ES-I3 (cell line): ENCODE measurements at regions not wholly inside any gene's neighbourhood (a gene's known extent, or its start where the extent isn't known, plus 50 kb on each side); places are given as distances from the start of the nearest gene placed in this dataset.

Source experiments
- H3K36me3 ChIP-seq: 2 replicates; pipeline ENCODE4 v1.6.1; 2013; ENCODE audit warnings: mild to moderate bottlenecking, low read length, control low read depth, moderate library complexity; ENCODE audit not compliant: insufficient read depth
- H3K4me1 ChIP-seq: 2 replicates; pipeline ENCODE4 v1.6.1; 2013; ENCODE audit warnings: mild to moderate bottlenecking, control low read depth, low read length; ENCODE audit not compliant: insufficient read depth
- H3K9ac ChIP-seq: 2 replicates; pipeline ENCODE4 v1.6.1; 2013; ENCODE audit warnings: low read depth, mild to moderate bottlenecking, low read length, moderate library complexity
- H3K9me3 ChIP-seq: 2 replicates; pipeline ENCODE4 v1.6.1; 2013; ENCODE audit warnings: mild to moderate bottlenecking, low read length, moderate library complexity; ENCODE audit not compliant: control insufficient read depth, insufficient read depth

DNA sequence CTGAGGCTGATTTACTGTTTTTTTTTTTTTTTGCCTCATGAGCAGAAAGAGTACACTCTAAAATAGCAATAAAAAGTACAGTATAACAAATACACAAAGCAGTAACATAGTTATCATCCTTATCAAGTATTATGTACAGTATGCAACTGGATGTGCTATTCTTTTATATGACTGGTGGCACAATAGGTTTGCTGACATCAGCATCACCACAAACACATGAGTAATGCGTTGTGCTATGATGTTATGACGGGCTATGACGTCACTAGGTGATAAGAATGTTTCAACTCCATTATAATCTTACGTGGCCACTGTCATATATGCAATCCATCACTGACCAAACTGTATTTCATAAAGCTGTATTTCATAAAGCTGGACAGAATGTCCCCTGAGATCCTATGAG lies 189.2 kb upstream of the GLI3 start:
- no peaks in the 10 kb centered on the region for H3K9me3 ChIP-seq
- no peaks in the 10 kb centered on the region for H3K36me3 ChIP-seq
- H3K4me1 ChIP-seq = no peaks in the 10 kb centered on the region
- H3K9ac ChIP-seq = no peak overlapping the region

DNA sequence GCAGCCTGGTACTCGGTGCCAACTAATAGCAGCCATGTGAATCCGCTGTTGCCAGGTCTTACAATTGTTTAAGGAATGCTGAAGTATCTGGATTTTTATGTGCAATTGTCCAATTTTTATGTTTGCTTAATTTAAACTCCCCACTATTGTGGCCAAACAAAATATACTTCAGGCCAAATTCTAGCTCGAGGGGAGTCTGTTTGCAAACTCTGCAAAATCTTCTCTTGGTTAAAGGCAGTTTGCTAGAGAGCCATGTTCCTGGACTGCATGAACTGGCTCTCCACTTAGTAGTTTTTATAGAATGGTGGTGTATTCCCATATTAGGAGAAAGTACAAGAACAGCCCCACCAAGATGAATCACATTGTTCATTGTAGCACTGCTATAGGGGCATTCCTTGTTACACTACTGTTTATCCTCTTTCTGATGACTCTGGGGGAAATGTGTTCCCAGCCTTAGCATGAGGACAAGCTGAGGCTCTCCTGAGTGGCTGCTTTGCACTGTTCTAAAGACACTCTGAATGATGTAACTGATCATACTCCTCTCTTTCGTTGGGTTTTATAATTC lies 178.0 kb upstream of the GLI3 start:
- Histone ChIP-seq H3K4me1 (no peaks in the 10 kb centered on the region), H3K9ac (no peak overlapping the region), H3K9me3 (no peaks in the 10 kb centered on the region), H3K36me3 (no peaks in the 10 kb centered on the region)

DNA sequence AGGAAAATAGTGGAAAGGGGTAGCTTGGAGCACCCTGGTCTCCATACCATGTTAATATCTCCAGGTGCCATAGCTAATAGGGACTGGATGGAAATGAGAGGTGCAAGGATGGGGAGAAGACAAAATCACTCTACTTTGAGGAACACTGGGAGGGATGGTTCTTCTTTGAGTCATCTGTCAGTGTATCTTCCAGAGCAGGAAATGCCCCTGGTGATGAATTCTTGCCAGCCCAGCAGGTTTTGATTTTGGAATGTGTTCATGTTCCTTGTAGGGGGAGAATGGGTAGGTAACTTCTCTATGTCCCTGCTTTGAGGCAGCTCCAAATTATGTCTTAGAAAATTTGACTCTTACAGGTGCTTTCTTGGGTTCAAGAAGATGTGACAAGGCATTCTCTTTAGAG lies 177.0 kb upstream of the GLI3 start:
- H3K9ac ChIP-seq = no peak overlapping the region
- no peaks in the 10 kb centered on the region for H3K9me3 ChIP-seq
- H3K4me1 ChIP-seq = no peaks in the 10 kb centered on the region
- no peaks in the 10 kb centered on the region for H3K36me3 ChIP-seq

DNA sequence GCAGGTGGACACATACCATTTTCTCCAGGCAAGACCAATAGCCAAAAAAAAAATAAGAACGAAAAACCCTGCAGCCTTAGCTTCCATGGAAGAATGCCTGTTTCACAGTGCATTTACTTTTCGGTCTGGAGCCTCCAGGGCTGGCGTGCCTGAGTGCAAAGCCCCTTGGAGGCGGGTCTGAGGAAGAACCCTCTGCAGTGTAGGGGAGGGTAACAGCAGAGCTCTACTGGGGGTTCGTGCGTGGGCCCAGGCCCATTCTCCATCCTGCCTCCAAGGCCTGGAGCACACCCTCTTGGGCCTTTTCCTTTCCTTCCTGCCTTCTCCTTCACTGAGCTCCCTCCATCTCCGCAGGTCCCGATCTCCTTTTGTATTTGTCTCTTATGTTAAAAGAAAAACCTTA lies 172.3 kb upstream of the GLI3 start:
- Histone ChIP-seq H3K9me3 (no peaks in the 10 kb centered on the region), H3K9ac (no peak overlapping the region), H3K4me1 (no peaks in the 10 kb centered on the region), H3K36me3 (no peaks in the 10 kb centered on the region)

DNA sequence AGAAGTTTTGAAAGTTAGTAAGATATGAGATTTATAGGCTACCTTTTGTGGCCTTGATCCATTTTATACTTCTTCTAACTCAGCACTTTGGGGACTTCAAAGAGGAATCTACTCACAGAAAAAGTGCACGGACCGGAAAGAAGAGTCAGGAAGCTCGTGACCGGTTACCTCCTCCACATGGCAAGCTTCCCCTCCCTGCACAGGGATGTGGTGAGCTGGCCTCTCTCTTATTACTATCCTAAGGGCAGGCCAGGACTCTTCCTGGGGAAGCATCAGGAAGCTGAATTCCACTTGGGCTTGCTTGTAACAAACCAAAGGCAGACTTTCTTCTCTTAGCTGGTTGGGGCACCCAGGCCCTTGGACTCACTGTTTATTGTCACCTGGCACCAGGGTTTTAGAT lies 170.8 kb upstream of the GLI3 start:
- Histone ChIP-seq H3K36me3 (no peaks in the 10 kb centered on the region), H3K9me3 (no peaks in the 10 kb centered on the region), H3K9ac (no peak overlapping the region), H3K4me1 (no peaks in the 10 kb centered on the region)

DNA sequence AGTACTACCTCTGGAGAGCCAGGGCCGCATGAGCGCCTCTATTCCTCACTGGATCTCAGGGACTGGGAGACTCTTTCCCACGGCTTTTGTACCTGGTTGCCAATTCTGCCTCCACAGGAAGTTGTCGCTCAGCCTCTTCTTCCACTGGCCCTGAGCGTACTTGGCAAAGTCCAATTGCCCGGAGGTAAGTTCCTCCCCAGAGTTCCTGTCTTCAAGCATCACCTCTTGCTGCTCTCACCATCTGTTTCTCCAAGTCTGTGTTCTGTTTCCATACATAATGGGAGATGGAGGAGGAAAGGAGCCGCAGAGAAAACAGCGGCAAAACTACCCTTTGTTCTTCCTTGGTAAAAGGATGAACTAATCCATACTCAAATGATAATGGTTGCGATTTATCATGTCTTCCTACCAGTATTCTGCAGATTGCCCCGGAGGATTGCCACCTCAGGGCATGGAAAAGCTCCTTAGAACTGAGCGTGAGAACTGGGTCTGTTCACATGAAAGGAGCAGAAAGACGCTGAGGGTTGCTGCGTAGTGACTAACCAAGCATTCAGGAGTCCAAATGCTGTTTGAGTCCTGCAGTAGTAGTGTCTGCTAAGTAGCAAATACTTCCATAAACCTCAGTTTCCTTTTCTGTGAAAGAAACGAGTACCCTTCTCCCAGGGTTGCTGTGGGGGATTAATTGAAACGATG lies 170.2 kb upstream of the GLI3 start:
- Histone ChIP-seq H3K9ac (no peak overlapping the region), H3K4me1 (no peaks in the 10 kb centered on the region), H3K9me3 (no peaks in the 10 kb centered on the region), H3K36me3 (no peaks in the 10 kb centered on the region)

DNA sequence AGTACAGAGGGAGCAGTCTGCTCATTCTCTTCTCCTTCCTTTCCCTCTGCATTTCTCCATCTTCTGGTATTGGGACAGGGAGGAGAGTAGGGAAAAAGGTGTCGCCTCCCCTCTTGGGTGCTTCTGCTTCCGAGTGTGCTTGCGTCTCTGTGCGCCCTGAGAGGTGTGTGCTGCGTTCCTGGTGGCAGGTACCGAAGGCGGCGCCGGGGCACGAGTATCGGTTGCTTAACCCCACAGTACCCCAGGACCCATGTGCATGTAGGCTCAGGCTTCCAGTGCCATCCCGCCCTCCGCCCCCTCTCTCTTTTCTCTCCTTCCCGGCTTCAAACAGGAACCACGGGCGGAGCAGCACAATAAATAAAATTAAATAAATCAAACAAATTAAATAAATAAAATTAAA lies 169.3 kb upstream of the GLI3 start:
- H3K36me3 ChIP-seq = no peaks in the 10 kb centered on the region
- no peaks in the 10 kb centered on the region for H3K9me3 ChIP-seq

DNA sequence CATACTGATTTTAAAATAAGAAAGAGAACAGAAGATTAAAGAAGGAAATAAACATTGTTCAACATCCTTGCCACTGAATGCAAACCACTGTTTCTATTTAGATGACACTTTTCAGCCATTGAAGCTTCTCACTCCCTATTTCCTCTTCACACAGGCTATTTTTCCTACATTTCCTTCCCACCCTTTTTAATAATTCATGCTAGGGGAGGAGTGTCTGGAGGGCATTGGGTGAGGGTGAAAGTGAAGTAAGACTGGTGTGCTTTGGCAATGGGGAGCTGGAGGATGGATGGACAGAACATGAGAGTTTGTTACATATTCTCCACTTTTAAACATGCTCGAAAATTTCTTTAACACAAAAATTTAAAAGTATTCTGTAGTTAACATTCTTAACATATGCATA lies 168.8 kb upstream of the GLI3 start:
- Histone ChIP-seq H3K9ac (no peak overlapping the region), H3K4me1 (no peaks in the 10 kb centered on the region), H3K9me3 (no peaks in the 10 kb centered on the region), H3K36me3 (no peaks in the 10 kb centered on the region)

More for the DNA sequence above, 169.3 kb upstream of the GLI3 start:
- H3K4me1 ChIP-seq = no peaks in the 10 kb centered on the region
- no peak overlapping the region for H3K9ac ChIP-seq

DNA sequence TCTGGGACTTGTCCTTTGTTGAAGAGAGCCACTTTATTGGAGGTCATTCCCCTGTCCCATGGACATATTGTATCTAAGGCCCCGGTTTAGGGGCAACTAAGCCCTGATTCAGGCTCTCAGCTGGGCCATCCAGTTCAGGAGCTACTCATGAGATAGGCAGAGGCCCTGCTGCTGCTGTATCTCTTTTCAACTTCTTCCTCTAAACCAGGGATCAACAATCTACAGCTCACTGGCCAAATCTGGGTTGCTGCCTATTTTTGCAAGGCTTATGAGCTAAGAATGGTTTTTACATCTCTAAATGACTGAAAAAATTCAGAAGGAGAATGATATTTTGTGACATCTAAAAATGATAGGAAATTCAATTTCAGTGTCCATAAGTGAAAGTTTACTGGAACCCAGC lies 166.8 kb upstream of the GLI3 start:
- Histone ChIP-seq H3K9me3 (no peaks in the 10 kb centered on the region), H3K4me1 (no peaks in the 10 kb centered on the region), H3K36me3 (no peaks in the 10 kb centered on the region), H3K9ac (no peak overlapping the region)

DNA sequence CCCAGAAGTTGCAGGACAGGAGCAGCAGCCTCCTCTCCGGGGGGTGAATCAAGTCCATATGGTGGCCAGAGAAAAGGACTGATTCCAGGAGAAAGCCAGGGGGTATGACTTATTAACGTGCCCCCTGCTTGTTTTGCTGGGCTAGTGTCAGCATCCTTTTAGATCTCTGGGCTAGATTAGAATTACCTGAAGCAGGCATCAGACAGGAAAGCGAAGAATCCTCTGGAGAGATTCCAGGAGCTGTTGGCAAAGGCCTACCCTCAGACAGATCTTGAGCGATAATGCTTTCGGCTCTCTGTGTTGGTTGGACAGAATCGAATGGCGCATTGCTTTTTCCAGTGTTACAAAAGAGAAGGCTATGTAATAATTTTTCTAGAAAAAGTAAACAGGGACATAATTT lies 164.0 kb upstream of the GLI3 start:
- no peak overlapping the region for H3K9ac ChIP-seq
- H3K4me1 ChIP-seq = no peaks in the 10 kb centered on the region
- no peaks in the 10 kb centered on the region for H3K9me3 ChIP-seq
- no peaks in the 10 kb centered on the region for H3K36me3 ChIP-seq

DNA sequence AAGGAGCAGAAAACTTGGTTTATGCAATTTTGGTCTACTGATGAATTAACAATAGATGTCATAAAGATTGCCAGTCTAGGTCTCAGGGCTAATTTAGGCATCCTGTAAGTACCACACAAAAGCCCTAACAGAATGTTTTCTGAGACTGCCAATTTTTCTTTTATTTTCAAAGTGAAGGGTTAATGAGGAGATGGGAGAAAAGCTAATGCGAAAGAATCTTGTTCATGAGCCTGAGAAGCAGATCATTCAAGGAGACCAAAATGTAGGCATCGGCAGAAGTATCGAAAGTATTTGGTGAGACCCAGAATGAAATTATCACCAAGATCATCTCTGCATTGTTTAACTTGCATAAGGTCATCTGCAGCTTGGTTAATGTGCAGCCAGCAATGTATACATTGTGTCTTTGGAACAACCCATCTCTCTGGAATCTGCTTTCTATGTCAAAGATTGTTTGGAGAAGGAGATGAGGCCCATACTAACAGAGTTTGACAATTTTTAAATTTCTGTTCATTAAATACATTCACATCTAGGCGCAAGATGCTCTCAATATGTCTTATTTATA lies 163.3 kb upstream of the GLI3 start:
- H3K36me3 ChIP-seq = no peaks in the 10 kb centered on the region
- H3K4me1 ChIP-seq = no peaks in the 10 kb centered on the region
- H3K9ac ChIP-seq = no peak overlapping the region
- H3K9me3 ChIP-seq = no peaks in the 10 kb centered on the region

DNA sequence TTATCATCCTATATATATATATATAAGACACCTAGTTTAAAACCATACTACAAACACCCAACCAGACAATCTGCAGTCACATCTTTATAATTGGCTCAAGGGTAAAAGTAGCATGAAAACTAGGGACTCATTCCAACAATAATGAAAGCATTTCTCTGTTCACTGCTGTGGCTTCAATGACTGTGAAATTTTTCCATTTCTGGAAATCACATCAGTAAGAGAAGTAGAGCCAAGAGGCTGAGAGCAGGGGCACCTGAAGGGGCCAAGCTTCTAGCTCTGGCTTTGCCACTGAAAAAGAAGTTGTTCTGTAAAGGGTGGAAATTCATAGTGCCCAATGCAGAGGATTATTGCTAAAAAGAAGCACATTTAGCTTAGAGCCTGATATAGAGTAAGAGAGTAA lies 158.6 kb upstream of the GLI3 start:
- no peaks in the 10 kb centered on the region for H3K9me3 ChIP-seq
- H3K4me1 ChIP-seq = no peaks in the 10 kb centered on the region
- no peaks in the 10 kb centered on the region for H3K36me3 ChIP-seq
- no peak overlapping the region for H3K9ac ChIP-seq

DNA sequence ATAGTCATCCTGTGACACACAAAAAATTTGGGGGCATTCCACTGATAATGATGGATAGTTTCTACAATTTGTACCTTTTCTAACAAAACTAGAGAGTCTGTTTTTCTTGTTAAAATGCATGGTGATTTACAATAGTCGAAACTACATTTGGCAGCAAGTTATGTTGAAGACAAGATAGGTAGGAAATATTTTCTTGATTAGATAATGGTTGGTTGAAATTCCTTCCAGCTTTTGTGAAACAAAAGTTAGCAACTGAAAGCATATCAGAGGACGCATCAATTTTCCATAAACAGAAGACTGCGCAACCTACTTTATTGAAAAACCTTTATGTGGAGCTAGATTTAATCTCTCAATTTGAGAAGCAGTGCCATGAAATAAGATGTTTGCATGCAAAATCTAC lies 155.8 kb upstream of the GLI3 start:
- Histone ChIP-seq H3K9ac (no peak overlapping the region), H3K36me3 (no peaks in the 10 kb centered on the region), H3K4me1 (no peaks in the 10 kb centered on the region), H3K9me3 (no peaks in the 10 kb centered on the region)

DNA sequence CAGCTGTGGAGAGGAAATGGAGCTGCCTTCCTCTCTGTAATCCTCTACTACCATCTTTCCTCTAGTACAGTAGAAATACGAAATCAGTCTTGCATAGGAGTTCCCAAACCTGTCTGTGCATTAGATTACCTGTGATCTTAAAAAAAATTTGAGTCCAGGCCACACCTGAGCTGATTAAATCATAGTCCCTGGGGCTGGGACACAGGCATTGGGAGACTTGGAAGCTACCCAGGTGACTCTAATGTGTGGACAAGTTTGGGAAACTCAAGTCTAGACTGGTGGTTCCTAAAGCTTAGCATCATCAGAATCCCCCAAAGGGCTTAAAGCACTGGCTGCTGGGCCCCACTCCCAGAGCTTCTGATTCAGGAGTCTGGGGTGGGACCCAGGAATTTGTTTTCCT lies 152.7 kb upstream of the GLI3 start:
- Histone ChIP-seq H3K36me3 (no peaks in the 10 kb centered on the region), H3K9me3 (no peaks in the 10 kb centered on the region), H3K4me1 (no peaks in the 10 kb centered on the region), H3K9ac (no peak overlapping the region)

DNA sequence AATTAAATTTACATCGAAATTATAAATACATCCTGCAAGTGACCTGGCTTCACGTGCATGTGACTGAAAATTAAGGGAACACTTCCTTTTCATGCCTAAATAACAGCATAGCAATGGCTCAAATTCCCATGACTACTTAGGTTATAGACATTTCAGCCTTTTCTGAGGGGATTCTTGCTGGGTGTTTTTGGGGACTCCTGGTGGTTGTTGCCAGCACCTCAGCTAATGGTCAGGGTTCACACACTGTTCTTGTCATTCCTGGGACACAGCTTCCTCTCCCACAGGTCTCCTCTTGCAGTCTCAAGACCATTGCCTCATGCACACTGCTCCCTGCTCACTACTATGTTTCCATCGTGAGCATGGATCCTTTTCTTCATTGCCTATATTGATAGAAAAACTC lies 148.9 kb upstream of the GLI3 start:
- no peak overlapping the region for H3K9ac ChIP-seq

More for the DNA sequence above, 148.9 kb upstream of the GLI3 start:
- no peaks in the 10 kb centered on the region for H3K9me3 ChIP-seq
- H3K4me1 ChIP-seq = no peaks in the 10 kb centered on the region
- no peaks in the 10 kb centered on the region for H3K36me3 ChIP-seq
